Brain pericyte (primary cell): ENCODE measurements at regions not wholly inside any gene's neighbourhood (a gene's known extent, or its start where the extent isn't known, plus 50 kb on each side); places are given as distances from the start of the nearest gene placed in this dataset.
"Not testable (repeated sequence)": the region's sequence is repeated elsewhere in the genome, so short reads cannot be mapped to it uniquely, and the experiment has no call there.

ENCODE experiments used
- DNase-seq: peaks from one replicate; pipeline ENCODE4 v3.0.0-alpha.2; 2012; ENCODE audit warnings: low read depth, low spot score

DNA sequence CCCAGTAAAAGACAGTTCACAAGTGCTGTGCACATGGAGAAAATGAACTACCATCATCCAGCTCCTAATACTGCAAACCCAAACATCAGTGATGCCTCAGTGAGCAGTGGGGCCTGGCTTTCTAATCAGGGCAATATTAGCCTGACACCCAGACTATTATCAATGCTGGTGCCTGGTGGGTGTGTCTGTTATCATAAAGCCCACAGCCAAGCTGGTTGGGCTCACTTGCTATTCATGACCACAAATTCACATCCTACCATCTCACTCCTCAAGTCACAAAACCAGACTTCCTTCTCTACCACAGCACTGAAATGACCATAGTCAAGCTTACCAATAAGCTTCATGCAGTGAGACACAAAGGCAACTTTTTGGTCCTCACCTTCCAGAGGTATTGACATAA, 180.8 kb upstream of the PLN start:
- no peak for DNase-seq

DNA sequence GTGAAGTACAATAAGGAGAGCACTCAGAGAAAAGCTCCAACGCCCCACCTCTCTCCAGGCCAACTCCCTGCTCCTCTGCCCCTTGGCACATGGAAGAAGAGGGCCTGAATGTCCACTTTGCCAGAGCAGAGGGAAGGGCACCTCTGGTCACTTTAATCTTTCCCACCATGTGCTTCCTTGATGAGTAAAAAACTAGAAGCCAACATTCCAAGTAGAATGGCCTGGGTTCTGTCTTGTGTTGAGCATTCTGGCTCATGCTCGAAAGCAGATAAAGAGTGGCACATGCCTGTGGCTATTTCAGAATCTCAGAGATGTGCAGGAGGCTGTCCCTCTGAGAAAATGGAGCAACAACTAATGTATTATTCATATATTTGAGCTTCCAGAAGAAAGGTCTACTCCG, 177.4 kb upstream of the PLN start:
- no peak for DNase-seq

DNA sequence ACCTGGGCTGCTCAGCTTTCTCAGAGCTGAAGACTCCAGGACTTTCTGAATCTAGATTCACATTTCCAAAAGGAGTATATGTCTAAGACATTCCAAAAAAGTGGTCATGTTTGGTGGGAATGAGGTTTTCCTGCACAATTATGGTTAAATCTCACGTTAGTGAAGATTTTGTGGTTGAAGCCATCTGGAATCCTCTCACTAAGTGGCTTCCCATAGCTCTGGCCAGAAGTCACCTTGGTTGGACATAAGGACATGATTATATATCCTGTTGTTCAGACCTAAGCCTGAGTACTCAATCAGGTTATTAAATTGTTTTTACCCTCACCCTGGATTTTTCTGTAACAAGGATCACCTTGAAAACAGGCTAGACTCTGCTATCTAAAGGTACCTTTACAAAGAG, 176.1 kb upstream of the PLN start:
- no peak for DNase-seq

DNA sequence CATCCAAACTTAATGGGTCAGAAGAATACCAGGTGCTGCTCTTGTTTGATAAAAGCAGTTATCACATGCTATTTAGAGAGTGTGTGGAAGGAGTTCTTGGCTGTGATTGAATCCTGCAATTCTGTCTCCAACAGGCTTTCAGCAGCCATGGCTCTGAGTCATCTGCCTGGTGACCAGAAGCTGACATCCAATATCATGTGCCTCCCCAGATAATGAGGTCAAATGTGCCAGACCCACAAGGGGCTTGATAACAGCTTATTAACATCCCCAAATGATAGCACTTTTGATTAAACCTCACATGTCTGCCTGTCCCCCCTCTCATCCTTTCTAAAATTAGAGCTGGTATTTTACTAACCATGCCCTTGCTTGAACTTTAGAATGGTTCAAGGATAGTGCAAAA, 175.7 kb upstream of the PLN start:
- DNase-seq, result no peak

DNA sequence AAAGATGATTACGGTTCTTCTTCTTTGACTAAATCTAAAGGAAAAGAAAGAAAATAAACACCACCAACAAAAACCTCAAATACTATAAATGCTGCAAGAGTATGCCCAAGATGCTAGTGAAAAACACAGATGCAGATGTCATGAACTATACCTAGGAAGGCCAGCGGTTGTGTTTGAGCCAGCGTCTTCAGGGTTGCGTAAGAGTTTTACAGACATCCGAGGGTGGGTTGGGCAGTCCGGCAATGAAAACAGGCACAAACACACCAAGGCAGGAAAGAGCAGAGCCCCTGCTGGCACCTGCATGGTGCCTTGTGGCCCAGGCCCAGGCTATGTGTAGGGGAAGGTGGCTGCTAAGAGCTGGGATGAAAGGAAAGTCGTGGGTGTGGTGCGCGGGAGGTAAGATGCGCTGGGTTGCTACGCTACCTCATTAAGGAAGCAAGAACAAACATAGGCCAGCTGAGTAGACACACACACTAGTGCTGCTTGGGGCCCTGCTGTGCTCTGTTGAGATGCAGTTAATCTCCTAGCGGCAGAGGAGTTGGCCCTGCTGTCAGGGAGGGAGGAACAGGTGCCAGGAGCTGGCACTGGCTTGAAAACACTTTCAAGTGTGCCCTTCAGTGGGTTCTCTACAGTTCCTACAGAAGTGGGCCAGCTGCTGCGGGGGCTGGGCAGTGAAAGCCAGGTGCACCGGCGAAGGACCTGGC, 170.2 kb upstream of the PLN start:
- DNase-seq, result no peak

DNA sequence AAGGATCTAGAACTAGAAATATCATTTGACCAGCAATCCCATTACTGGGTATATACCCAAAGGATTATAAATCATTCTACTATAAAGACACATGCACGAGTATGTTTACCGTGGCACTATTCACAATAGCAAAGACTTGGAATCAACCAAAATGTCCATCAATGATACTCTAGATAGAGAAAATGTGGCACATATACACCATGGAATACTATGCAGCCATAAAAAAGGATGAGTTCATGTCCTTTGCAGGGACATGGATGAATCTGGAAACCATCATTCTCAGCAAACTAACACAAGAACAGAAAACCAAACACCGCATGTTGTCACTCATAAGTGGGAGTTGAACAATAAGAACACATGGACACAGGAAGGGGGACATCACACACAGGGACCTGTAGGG, 167.5 kb upstream of the PLN start:
- DNase-seq, result not testable (repeated sequence)

DNA sequence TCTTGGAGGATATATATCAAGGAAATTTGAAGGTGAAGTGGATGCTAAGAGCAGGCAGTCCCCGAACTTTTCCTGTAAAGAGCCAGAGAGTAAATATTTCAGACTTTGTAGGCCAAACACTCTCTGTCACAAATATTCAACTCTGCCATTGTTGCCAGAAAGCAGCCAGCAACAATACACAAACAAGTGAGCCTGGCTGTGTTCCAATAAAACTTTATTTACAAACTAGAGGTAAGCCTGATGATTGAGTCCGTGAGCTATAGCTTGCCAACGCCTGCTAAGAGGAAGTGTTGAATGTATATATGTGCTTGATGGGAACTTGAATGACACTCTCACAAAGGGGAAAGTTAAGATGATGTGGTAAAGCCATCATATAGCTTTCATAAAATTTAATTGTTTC, 166.0 kb upstream of the PLN start:
- no peak for DNase-seq

DNA sequence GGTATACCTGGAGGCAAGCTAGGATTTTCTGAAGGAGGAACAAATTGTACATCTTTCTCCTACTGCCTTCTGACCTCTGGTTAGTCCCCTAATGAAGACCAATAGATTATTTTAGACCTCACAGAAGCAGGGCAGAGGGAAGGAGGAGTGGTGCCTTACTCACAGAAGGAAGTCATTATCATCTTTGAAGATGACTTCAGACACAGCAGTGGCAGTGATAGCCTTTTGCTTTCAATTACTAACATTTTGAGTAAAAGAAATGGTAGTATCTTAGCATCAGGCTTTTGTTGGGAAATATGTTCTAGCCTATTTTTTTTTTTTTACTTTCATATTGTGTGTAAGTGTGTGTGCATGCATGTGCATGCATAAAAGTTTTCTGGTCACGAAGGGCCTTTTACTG, 164.2 kb upstream of the PLN start:
- no peak for DNase-seq

DNA sequence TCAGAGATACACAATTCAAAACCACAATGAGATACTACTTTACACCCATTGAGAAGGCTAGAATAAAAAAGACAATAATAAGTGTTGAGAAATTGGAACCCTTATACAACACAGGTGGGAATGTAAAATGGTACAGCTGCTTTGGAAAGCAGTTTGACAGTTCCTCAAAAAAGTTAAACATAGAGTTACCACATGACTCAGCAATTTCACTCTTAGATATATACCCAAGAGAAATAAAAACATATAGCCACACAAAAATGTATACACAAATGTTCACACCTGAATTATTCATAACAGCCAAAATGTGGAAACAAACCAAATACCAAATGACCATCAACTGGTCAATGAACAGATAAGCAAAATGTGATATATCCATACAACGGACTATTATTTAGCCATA, 161.1 kb upstream of the PLN start:
- no peak for DNase-seq

DNA sequence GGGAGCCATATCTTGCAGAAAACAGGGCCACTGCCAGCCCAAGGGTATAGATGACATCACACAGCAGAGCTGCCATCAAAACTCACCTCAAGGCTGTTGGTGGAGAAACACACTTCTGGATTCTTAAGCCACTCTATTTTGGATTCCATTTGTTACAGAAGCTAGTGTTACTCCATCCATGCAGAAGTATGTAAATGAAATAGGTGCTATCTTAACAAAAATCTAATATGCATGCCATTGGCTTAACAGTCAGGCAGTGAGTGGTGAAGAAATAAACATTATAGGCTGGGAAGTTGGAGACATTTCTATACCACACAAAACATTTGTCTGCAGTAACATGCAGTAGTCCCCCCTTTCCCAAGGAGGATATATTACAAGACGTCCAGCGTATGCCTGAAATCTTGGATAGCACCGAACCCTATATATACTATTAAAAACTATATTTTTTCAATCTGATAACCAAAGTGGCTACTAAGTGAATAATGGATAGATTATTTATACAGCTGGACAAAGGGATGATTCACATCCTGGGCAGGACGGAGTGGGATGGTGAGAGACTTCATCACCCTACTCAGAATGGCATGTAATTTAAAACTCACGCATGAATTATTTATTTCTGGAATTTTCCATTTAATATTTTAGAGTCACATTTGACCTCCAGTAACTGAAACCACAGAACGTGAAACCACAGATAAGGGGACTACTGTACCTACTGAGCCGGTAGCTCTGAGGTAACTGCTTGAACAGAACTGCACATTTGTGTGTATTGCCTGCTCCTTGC, 160.0 kb upstream of the PLN start:
- peak; percentile 73 for DNase-seq

DNA sequence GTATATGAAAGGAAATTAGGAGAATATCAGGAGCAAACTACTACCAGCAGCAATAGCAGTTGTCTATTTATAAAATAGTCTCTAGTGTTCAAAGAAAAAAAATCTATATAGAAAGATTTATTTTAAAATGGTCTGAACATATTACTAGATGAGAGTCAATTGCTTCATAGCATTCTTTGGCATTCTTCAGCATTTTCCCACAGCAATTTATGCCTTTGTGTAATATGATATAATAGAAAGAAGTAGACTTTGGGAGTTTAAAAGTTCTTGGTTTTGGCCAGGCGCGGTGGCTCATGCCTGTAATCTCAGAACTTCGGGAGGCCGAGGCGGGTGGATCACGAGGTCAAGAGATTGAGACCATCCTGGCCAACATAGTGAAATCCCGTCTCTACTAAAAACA, 157.0 kb upstream of the PLN start:
- no peak for DNase-seq

DNA sequence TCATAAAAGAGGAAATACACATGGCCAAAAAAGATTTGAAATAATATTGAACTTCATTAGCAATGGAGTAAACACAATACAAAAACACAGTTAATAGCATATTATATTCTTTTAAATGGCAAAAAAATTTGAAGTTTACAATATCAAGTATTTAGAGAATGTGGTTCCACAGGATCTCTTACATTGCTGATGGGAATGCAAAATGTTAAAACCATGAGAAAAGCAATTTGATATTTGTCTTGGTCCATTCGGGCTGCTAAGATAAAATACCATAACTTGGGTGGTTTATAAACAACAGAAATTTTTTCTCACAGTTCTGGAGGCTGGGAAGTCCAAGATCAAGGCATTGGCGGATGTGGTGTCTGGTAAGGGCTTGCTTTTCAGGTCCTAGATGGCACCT, 154.0 kb upstream of the PLN start:
- DNase-seq, result no peak

DNA sequence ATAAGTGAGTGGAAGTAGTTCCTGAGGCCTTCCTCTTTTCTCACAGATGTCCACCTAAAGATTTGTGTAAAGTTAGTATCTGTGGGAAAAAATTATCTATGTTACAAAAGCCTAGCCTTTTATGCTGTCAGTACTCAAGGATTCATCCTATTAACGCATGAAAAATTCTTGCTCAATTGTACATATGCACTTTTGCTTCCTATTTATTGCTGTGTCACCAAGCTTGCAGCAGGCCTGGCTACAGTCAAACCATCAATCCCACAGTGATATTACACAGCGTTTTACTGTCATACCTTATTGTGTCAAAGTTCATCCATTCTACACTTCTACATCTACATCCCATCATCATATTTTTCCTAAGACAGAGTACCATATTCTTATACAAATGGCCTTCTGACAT, 151.1 kb upstream of the PLN start:
- no peak for DNase-seq

DNA sequence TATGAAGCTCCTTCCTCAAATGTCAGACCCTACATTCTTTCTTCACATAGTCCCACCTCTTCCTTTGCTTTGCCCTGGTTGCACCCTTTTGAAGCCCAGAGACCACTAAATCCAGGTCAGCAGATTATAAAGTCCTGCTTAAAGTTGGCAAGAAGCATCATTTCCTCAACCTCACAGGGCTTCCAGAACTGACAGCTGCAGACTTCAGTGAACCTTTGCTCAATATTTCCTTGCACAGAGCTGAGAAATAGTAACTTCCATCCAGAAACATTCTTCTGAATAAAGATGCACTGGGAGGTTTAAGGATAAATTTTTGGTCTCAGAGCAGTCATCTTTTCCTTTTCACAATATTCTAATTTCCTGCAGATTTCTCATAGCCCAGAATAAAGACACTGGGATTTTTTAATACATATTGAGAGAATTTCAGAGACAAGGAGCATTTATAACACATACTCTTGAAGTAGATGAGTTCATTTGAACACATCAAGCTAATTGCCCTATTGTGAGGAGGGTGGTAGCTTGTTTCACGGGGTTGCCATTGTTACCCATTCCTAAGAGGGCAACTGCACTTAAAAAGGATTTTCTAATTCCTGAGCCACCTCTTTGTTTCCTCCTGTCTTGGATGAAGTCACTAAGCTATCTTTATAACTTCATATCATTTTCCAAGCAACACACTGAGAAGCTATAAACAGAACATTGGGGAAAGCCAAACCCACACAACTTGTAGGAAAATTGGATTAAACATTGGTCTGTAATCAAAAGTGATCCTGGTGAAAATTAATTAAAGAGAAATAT, 150.2 kb upstream of the PLN start:
- no peak for DNase-seq

DNA sequence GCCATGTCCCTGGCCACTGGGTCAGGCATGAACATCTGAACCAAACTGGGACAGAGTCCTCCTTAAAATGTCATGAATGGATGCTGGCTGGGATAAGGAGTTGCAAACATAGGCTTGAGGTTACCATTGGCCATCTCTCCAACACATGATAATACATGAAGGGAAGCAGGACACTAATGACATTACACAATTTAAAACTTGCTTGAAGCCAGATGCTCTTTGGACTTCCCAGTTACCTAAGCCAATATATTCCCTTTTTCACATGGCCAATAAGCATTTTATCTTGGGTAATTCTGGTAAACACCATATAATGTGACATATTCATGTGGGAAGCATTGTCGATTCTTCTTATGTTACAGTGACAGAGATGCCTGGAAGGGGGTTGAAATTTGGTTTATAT, 148.0 kb upstream of the PLN start:
- no peak for DNase-seq

DNA sequence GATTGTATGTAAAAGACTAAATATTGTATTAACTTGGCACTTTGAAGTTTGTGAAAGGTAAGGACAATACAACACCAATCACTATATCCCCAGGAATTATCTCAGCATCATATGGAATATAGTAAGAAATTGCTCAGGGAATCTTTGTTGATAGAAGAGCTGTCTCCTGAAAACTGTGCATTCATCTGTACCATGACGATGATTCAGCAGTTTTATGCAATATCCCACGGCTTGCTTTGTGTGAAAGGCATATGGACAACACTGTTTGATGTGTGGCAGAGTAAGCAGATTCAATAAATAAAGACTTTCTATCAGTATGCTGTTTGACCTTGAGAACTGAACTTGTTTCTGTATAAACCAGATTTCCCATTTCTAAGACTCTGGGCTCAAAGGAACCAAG, 147.5 kb upstream of the PLN start:
- DNase-seq, result no peak

DNA sequence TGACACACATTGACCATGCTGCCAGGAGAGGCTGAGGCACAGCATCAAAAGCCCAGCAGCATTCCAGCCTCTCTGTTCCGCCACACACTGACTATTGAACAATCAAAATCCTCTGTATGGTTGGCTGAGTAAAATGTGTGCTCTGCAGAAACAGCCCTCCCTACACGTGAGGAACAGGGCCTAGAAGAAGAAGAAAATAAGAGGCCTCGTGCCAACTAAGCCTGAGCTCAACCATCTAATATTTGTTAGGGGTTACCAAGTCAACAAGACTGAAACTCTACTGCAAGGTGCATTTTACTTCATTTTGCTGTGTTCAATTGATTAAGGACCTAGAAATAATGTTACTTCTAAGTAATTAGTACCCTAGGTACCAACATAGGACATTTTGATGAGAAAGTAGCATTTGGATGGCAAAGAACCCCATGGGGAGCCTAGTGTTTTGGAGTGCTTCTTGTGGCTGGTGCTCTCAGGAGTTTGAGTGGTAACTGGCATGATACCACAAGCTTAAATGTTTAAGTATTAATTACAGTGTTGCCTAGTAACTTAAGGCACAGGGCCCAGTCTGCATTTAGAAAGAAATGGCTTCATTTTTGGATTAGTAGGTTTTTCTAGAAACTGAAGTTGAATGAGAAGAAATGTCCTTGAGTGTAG, 146.6 kb upstream of the PLN start:
- DNase-seq, result no peak

DNA sequence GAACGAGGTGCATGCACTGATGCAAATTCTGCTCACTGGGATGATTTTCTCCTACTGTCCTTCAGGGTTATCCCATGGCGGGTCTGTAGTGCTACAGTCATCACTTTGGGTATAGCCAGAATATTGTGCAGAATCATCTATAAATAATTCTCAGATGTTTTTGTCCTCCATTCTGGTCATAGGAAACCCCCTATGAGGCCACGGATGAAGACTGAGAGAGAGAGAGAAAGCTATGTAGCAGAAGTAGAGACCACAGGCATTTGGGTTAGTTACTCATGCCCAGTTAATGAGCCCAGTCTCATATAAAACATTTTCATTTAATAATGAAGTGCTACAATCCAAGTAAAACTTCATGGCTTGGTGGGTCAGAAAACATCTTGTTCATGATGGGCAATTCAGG, 145.1 kb upstream of the PLN start:
- no peak for DNase-seq

DNA sequence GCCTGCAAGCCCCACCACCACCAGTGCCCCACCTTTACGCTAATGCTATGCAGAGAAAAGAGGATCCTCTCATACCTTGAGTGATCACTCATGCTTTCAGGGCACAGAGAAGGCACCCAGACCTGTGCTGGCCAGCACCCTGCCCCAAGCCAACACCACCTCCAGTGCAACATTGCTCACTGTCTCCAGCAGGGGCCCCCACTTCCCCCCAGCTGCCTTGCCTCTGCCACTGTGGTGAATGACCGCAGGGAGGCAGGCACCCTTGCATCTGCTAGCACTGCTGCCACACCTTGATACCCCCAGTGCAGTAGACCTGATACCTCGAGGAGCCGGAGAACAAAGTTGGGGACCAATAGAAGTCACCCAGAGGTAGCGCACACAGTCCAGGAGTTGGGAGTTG, 139.2 kb upstream of the PLN start:
- no peak for DNase-seq

DNA sequence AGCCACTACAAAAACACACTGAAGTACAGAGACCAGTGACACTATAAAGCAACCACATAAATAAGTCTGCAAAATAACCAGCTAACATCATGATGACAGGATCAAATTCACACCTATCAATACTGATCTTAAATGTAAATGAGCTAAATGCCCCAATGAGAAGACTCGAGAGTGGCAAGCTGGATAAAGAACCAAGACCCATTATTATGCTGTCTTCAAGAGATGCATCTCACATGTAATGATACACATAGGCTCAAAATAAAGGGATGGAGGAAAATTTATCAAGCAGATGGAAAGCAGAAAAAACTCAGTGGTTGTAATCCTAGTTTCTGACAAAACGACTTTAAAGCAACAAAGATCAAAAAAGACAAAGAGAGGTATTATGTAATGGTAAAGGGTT, 138.1 kb upstream of the PLN start:
- DNase-seq, result no peak
